Cortex of kidney (tissue), 1 donor: ENCODE measurements at regions not wholly inside any gene's neighbourhood (a gene's known extent, or its start where the extent isn't known, plus 50 kb on each side); places are given as distances from the start of the nearest gene placed in this dataset.

Source experiments
- DNase-seq: peaks from one replicate; lab custom pipeline; 2025; lab: John Stamatoyannopoulos, UW

DNA sequence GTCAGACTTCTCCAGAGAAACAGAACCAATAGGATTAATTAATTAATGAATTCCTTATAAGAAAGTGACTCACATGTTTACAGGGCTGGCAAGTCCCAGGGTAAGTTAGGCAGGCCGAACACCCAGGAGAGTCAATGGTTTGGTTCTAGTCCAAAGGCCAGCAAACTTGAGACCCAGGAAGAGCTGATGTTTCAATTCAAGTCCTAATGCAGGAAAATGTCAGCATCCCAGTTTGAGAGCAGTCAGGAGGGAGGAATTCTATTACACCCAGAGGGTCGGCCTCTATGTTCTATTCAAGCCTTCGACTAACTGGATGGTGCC is 466.0 kb downstream of the INSC start:
- no peak for DNase-seq

GRCh38 chr11:15584158-15584557 is 469.4 kb downstream of the INSC start:
- no peak for DNase-seq

DNA sequence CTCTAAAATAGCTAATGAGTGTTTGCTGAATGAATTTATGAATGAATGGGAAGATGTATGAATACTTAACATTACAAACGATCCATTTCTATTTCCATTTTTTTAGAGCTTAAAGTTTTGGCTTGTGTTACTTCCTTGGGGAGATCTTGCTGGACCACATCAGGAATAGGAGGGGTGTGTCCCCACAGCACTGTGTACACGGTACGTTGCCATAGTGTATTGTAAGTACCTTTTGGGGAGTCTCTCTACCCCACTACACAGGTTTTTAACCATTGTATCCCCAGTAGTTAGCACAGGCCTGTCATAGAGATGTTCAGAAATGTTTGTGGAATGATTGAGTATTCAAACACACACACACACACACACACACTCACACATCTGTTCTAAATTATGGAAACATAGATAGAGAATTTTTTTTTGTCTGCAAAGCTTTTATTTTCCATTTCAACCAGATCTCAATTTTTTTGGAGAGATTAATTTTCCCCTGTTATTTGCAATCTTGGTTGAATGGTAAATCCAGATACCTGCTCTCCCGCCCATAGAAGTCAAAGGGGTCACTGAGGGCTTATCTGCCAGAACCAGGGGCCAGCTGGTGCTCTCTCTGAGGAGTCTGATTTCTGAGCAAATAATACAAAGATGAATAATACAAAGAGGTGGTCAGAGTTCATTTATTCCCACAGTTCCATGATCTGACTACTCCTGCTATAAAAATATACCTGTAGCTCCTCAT is 471.0 kb downstream of the INSC start:
- no peak for DNase-seq

GRCh38 chr11:15586741-15587473 is 472.2 kb downstream of the INSC start:
- no peak for DNase-seq

DNA sequence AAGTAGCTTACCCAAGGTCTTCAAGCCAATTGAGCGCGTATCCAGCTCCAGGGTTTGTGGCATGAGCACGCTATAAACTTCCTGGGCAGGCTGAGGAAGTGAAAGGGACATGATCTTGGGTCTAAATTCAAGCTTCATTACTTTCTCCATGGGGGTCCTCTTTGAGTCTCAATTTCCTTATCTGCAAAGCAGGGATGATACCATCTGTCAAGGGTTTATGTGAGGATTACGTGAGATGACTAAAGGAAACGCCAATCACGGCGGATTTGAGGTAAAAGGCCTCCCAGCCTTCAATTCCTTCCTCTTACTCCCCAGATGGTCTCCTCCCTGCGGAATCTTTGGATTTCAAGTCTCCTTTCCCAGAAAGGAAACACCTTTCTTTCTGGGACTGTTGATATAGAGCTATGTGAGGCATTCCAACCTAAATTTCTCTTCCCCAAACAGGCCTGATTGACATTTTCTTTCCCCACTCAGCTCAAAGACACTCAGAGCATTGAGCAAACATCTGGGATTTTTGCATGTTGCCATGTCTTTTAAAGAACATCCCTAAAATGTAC is 474.4 kb downstream of the INSC start:
- DNase-seq: no peak

DNA sequence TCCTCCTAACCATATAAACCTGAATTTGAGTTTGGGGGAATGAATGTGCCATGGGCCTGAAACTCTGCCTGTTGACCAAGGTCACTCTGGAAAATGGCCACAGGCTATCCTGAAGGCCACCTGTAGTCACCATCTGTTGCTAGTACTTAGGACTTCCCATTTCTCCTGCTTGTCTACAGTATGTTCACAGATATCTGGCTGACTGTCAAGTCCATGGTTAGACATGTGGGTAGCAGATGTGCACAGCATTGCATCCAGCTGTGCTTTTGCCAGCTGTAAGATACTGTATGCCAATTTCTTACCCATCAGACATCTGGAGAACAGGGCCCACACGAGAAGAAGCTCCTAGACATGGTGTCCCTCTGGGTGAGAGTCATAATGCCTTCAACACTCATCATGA is 475.4 kb downstream of the INSC start:
- no peak for DNase-seq

DNA sequence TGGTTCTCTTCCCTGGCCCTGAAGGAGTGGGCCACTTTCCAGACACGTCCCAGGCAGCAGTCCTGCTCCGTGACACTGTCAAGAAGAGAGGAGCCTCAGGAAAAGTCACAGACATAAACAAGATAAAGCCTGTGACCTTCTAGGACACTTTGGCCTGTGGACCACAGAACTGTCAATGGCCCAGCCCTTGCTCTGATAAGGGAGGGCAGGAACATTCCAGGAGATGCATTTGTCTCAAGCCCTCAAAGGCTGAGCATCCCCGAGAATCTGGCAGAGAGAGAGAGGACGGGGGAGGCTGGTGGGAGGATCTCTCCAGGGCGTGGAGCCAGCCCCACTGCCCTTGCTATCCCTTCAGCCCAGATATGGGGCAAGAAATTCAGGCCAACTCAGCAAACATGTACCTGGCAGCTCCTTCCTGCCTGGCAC is 476.4 kb downstream of the INSC start:
- no peak for DNase-seq

DNA sequence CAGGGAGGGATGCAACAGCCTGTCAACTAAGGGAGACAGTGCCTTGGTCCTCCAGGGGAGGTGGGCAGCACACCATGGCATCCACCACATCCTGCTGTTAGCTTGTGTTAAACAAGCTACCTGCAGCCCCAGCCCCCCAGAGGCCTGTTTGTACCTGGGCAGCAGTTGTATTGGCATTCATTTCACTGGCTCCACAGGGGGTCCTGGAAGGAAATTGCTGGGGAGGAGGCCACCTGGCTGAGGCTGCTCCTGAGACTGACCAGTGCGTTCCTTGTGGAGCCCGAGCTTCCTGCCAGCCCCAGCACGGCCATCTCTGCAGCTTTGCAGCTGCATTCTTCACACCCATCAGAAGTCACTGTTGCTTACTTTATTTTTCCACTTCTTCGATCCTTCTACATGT is 479.9 kb downstream of the INSC start:
- no peak for DNase-seq

DNA sequence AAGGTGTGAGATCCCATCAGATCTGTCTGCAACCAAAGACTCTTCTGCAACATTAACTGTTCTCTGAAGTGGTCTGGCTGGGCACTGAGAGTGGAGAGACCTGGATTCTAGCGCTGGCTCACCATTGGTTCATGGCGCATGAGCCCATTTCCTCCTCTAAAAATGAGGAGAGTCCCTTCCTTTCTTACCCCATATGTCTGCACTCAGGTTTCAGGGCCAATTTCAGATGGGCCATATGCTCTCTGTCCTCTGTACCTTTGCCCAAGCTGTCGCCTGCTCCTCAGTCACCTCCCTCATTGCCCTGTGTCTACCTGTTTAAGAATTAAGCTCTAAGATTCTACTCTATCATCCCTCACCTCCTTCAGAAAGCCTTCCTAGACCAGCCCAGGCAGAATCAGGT is 484.7 kb downstream of the INSC start:
- no peak for DNase-seq

DNA sequence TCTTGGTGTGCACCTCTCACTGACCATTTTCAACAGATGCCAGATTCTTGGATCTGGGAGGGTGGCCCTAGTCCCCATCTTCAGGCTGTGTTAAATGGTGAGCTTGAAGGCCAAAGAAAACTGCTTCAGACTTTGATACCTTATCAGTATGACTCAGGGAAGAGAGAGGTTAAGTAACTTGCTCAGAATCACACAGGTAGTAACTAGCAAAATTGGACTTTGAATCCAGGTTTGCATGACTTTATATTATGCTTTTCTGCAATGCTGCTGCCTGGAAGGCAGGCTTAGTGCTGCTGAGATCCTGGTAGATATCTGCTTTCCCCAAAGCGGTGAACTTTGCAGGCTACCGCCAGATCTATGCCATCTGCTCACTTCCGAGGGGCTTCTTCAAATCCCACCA is 487.3 kb downstream of the INSC start:
- DNase-seq: no peak

- no peak for DNase-seq
Observed at GRCh38 chr11:15602785-15603567, 488.3 kb downstream of the INSC start.

- no peak for DNase-seq
Observed at GRCh38 chr11:15605094-15605493, 490.4 kb downstream of the INSC start.

- no peak for DNase-seq
Observed at GRCh38 chr11:15607361-15608036, 492.8 kb downstream of the INSC start.

- DNase-seq: no peak
Observed at GRCh38 chr11:15609445-15609844, 494.7 kb downstream of the INSC start.

- no peak for DNase-seq
Observed at GRCh38 chr11:15610881-15611280, 496.2 kb downstream of the INSC start.

DNA sequence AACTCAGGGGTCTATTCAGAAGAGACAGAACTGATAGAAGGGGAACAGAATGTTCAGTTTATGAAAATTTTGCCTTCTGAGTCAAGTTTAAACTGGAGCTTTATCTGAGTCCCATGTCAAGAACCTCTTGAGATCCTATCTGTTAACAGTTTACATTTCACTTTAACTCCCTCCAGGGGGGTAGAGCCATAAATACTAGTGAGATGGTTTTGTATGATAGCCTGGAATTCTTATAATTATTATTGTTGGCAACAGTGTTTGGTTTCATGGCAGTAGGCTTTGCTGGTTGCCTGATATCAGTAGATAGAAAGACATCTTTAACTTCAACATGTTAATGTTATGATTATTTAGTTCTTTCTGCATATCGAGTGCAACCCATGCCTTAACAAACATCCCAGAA is 498.5 kb downstream of the INSC start:
- DNase-seq: no peak

DNA sequence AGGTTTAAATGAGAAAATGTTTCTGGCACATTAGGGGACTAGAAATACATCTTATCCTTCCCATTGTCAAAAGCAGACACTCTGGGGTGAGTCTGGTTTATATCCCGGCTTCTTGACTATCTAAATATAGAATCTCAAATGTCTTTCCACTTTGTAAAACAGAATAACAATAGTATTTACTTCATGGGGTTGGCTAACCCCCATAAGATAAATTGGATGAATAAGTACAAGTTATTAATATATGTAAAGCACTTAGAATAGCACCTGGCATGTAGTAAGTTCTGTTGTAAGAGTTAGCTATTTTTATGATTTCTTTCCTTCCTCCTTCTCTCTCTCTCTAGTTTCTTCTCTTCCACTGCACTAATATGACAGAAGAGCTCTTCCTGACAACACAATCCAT is 499.1 kb downstream of the INSC start:
- DNase-seq: no peak

DNA sequence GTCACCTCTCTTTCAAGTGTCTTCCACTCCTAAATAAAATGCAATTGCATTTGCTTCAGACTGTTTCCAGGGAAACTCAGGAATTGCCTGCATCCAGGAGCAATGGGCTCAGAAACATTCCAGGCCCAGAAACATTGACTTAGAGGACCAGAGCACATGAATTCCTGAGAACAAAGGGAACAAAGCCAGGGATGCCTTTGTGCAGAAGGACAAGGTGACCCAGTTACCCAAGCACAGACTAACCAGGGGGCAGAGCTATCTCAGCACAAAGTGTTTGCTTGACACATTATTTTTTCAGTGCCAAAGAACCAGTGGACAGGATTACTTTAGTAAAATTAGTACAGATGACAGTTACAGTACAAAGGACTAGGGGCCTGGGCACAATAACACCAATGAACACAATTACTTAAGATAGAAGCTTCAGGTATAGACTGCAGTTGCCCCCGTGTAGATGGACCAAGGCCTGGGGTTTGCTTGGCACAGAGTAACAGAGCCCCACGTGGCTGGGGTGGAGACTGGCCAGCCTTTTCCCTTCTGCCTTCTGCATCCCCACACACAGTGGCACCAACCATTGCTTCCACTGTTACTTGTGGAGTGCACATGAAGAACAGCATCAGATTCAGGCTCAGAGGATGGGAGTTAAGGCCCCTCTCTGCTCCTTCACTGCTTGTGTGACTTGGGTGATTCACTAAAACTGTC is 500.8 kb downstream of the INSC start:
- DNase-seq: no peak

GRCh38 chr11:15616130-15617105 is 501.7 kb downstream of the INSC start:
- no peak for DNase-seq

- DNase-seq: no peak
Observed at GRCh38 chr11:15617126-15617525, 502.4 kb downstream of the INSC start.
